HG02981 (cell line): ENCODE measurements at regions not wholly inside any gene's neighbourhood (a gene's known extent, or its start where the extent isn't known, plus 50 kb on each side); places are given as distances from the start of the nearest gene placed in this dataset.

Experiments used
- ATAC-seq: cut with Tn5 transposase; IDR thresholded peaks from one replicate; pipeline ENCODE4 v1.9.1; 2021; ENCODE audit warnings: mild to moderate bottlenecking, moderate library complexity; ENCODE audit not compliant: unreplicated experiment

- ATAC-seq, result no peak
Observed at GRCh38 chr12:41778934-41779333, 365.7 kb downstream of the GXYLT1 start.

DNA sequence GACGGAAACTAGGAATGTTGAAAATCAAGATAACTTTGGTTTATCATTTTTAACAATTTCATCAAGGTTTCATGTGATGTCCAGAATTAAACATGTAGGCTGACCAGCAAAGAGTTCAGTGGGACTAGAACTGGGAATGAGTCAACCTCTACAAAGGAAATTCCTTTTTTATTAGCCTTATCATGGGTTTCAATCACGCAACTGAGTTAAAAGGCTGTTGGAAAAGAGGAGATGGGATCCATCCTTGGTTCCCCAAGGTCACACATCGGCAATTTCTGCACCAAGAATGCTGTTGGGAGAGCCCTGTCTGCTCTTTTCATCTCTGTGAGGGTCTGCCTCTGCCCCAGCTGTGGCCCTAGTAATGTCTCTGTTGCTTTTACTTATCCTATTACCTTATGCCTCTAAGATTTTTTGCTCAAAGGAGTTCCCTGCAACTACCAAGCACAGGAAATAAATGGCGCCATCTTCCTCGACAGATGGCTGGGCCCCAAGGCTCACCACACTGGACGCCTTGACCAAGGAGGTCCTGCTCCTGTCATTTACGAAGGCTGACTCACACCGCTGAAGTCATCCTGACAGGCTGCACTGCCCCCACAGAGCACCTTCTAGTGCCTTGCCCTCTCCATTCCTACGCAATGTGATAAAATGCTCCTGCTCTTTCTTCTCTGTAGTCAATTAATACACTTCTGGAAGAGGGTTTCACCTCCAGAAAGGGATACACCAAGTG is 367.4 kb downstream of the GXYLT1 start:
- ATAC-seq, result no peak

- ATAC-seq, result no peak
Observed at GRCh38 chr12:41772478-41772877, 372.2 kb downstream of the GXYLT1 start.

- peak; percentile 76 for ATAC-seq
Observed at GRCh38 chr12:41769810-41770209, 374.9 kb downstream of the GXYLT1 start.

GRCh38 chr12:41768456-41768855 is 376.2 kb downstream of the GXYLT1 start:
- ATAC-seq, result no peak

GRCh38 chr12:41762691-41763090 is 382.0 kb downstream of the GXYLT1 start:
- ATAC-seq, result no peak

DNA sequence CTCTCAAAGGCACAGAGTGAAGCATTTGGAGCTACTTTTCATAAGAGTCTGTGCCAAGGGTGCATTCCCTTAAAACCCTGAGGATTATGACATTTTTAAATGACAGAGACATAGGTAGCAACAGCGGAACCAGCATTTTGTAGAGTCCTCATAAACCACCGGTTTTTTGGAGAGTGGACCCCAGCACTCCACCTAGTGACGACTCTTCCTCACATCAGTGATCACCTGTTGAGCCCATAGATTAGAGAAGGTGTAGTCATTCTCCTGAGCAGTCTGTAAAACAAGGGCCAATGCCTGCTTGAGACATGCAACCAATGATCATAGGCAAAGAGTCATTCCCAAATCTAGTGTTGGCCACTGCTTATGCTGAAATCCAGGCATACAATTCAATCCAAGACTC is 399.1 kb downstream of the GXYLT1 start:
- no peak for ATAC-seq

DNA sequence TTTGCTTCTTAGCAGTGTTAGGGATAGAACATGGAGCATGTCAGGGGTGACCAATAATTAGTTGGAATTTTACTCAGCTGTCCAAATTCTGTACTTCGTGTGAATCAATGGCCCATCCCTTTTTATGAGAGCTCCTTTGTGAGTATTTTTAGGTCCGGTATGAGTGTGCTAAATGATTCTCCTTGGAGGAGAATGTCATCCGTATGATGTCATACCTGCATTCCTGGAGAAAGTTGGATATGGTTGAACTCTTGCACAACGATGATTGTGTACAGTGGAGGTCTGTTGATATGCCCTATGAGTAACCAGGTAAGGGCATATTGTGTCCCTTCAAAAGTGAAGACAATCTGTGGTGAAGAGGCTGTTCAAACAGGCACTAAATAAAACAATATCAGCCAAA is 400.8 kb downstream of the GXYLT1 start:
- no peak for ATAC-seq

GRCh38 chr12:41739066-41739465 is 405.6 kb downstream of the GXYLT1 start:
- no peak for ATAC-seq

- no peak for ATAC-seq
Observed at GRCh38 chr12:41737423-41737822, 407.3 kb downstream of the GXYLT1 start.

DNA sequence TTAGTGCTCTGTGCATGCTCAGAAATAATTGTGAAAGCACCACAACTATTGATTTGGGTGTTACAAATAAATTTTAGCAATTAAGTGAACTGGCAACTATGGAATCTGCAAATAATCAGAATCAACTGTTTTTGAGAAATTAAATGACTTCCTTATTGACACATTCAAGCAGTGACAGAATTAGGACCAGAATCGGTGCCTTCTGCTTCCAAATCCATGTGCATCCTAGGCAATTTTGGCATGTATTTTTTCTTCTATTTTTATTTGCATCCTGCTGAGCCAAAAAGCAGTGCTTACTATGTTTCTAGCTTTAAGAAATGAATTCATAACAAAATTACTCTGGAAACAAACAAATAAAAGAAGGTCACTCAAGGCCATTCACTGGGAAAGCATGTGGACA is 408.2 kb downstream of the GXYLT1 start:
- ATAC-seq, result no peak

- ATAC-seq, result no peak
Observed at GRCh38 chr12:41731691-41732090, 413.0 kb downstream of the GXYLT1 start.

GRCh38 chr12:41731061-41731460 is 413.6 kb downstream of the GXYLT1 start:
- ATAC-seq, result no peak

DNA sequence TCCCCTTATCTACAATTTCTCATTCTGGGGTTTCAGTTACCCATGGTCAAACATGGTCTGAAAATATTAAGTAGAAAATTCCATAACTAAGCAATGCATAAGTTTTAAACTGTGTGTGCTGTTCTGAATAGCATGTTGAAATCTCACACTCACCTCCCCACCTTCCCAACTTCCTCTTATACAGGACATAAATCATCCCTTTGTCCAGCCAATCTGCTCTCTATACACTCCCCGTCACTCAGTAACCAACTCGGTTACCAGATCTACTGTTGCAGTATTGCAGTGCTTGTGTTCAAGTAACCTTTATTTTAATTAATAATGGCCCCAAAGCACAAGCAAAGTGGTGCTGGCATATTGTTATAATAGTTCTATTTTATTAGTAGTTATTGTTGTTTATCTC is 420.5 kb downstream of the GXYLT1 start:
- no peak for ATAC-seq

- no peak for ATAC-seq
Observed at GRCh38 chr12:41719214-41719613, 425.5 kb downstream of the GXYLT1 start.

- ATAC-seq, result no peak
Observed at GRCh38 chr12:41715256-41715655, 429.4 kb downstream of the GXYLT1 start.

DNA sequence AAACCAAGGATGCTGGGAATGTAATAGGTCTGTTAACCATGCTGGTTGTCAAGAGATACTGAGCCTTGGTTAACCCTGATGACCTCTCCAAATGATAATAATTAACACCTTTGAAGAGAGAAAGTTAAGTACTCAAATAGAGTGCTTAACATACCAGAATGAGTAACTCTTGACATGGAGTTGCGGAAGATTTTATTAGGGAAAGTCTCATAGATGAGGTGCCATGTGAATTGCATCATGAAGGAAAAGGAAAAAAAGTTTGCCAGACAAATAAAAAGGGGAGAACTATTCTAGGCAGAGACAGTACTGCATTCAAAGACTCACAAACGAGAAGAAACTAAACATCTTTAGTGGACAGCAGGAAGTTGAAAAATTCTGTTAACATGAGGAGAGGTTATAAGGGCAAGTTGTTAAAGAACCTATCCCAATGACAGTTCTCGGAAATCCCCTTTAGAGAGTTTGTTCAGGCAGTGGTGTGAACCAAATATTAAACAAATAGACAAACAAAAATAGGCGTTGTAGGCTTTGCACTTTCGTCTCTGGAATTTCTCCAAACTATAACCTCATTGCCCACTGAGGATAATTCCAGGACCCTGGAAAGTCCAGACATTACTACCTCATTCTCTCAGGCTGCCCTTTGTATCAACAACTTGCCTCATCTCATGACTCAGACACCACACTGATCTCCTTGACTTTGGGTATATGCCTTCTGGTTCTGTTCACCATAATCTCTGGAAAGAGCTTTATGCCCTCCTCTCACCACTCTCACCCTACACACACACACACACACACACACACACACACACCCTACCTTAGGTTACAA is 435.0 kb downstream of the GXYLT1 start:
- no peak for ATAC-seq

DNA sequence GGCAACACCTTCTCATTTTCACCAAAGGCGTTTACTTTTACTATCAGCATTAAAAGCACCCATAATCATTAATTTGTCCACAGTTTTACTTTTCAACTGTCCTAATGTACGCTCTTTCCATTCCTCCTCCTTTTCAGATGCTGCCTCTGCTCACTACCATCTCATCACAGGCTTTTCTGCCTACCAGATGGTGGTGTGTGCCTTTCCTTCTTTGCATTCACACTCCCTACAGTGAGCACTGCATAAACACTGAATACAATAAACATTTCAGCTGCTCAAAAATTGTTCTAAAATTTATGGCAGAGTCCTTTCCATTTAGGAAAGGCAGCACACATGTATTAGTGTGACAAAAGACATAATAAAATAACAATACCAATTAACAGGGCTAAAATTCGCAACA is 435.7 kb downstream of the GXYLT1 start:
- ATAC-seq, result no peak

- ATAC-seq, result no peak
Observed at GRCh38 chr12:41706376-41706775, 438.3 kb downstream of the GXYLT1 start.

DNA sequence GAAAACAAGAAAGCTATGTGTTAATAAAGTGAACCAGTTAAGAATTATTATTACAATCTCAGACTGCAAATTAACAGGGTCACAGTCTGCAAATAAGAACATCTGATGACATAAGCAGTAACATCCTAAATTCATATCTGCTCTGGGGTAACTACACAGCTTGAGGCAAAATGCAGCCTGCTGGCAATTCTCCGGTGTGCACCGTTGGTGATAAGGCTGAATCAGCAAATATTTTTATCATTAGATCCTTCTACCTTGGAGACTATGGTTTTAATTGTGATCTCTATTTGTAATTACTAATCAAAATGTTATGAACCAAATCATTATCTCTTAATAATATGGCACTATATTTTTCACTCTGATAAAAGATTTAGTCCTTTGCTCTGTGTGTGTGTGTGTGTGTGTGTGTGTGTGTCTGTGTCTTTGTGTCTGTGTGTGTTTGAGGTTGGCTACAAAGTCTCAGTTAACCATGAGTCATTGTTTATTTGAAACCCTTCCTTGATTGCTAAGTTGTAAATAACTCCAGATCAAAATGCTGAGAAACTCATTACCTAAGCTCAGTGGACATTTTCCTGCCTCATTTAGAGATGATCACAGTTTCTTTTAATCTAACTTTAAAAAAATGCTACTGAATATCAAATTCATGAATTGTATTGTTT is 442.6 kb downstream of the GXYLT1 start:
- ATAC-seq, result no peak

DNA sequence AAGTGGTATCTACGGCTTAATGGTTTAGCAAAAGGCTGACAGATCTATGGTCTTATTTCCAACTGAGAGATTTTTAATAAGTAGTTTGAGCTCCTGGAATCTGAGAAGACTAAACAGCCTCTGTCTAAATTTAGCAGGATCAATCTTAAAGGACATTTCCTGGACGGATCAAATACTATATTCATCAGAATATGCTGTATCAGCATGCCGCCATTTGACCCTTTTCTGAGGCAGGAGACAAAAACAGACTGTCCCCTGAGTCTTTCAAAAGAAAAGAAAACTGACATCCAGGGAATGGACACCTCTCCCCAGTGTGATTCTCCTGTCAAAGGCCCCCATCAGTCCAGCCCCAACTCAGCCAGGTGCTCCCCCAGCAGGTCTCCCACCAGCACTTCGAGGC is 443.7 kb downstream of the GXYLT1 start:
- ATAC-seq, result no peak

- no peak for ATAC-seq
Observed at GRCh38 chr12:41699658-41700057, 445.0 kb downstream of the GXYLT1 start.
